ENCODE measurements at regions not wholly inside any gene's neighbourhood (a gene's known extent, or its start where the extent isn't known, plus 50 kb on each side); places are given as distances from the start of the nearest gene placed in this dataset.

- DNase-seq, result no peak
Measured at GRCh38 chr3:83514130-83514914, 1444.5 kb upstream of the CADM2 start.

DNA sequence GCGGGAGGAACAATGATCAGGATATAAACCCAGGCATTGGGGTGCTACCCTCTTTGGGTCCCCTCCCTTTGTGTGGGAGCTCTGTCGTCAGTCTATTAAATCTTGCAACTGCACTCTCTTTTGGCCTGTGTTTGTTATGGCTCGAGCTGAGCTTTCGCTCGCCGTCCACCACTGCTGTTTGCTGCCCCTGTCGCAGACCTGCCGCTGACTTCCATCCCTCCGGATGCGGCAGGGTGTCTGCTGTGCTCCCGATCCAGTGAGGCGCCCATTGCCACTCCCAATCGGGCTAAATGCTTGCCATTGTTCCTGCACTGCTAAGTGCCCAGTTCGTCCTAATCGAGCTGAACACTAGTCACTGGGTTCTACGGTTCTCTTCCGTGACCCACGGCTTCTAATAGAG lies 1443.7 kb upstream of the CADM2 start:
- no peak for DNase-seq

DNA sequence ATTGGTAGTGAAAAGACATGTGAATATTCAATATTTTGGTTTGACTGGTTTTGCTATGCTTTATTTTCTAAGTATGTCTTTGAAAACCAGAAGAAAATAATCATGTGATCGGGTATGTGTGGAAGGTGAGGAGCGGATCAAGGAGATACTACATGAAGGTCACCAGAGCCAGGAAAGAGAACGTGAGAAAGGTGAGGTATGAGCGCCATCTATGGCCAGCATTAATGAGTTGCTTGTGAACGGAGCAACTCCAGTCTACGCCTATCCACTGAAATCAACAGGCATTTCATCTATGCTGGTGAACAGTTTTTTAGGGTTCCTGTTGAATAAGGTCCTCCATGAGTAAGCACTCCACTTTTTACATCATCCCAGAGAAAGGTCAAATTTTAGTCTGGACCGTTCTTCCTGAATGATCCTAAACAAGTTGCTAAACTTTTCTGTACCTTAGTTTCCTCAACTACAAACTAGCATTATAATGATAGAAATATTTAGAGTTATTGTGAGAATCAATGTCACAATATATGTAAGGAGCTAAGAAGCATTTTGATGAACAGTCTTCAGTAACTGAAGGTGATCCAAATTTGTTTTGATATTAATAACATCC lies 1435.2 kb upstream of the CADM2 start:
- peak in 1 of 2 donors; percentile 9 for DNase-seq

- no peak for DNase-seq
Measured at GRCh38 chr3:83524901-83525300, 1433.9 kb upstream of the CADM2 start.

- DNase-seq, result no peak
Measured at GRCh38 chr3:83559082-83559481, 1399.7 kb upstream of the CADM2 start.

- DNase-seq, result no peak
Measured at GRCh38 chr3:83567935-83568334, 1390.9 kb upstream of the CADM2 start.

DNA sequence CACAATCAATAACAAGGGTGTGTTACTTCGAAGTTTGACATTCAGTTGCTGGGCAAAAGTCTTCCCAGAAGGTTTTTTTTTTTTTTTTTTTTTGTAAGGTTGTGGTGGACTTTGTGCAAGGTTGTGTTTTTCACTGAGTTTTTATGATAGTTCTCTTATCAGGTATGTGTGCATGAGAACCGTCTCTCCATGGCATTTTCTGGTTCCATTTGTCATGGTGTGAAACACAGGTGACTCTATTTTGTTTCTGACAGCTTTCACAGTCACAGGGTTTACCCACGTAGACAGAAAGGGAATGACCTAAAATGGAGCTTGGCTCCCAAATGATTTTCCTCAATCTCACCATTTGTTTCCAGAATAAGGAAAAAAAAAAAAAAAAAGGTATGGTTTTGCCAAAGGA lies 1377.2 kb upstream of the CADM2 start:
- DNase-seq, result no peak

DNA sequence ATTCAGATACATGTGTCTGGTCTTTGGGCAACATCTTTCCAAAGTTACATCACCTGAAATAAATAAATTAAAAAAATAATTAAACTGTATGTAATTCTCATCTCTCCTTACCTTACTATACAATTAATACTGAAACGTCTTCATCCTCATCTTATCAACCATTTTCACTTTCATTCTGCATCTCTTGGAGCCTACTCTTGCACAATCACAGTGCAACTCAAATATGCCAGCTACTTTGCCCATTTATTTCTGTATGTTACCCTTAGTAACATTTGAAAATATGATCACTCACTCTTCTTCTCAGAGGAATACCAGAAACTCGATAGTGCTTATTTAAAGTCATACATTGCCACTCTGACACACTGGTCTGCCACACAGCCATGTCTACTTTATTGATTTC lies 1357.1 kb upstream of the CADM2 start:
- DNase-seq, result no peak

DNA sequence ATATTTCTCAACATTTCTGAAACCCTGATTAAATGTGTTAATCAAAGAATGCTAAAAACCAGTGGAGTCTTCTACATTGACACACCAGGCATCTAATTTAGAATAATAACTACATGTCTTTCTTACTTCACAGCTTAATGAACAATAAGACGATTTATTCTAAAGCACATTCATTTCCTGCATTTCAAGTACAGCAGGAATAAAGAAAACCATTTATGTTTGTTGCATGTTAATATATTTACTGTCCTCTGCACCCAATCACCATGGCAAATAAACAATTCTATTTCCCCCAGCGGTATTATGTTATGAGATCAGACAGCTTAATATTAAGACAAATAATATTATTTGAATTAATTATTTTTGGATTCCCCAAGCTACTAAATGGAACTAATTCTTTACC lies 1336.3 kb upstream of the CADM2 start:
- DNase-seq, result no peak

GRCh38 chr3:83625261-83625660 lies 1333.5 kb upstream of the CADM2 start:
- DNase-seq, result no peak

DNA sequence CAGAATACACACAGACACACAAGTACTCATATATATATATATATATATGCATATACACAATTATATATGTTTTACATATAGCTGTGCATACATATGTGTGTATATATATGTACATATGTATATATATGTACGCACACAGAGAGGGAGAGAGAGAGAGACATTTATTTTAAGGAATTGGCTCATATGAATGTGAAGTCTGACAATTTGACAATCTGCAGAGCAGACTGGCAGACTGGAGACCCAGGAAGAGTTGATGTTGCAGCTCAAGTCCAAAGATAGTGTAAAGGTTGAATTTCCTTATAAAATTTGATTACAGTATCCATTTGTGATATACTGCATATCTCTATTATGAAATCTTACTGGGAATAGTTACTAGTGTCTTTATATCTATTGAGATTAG lies 1330.3 kb upstream of the CADM2 start:
- no peak for DNase-seq

- no peak for DNase-seq
Measured at GRCh38 chr3:83632526-83632925, 1326.3 kb upstream of the CADM2 start.

- DNase-seq, result no peak
Measured at GRCh38 chr3:83633758-83634157, 1325.0 kb upstream of the CADM2 start.

DNA sequence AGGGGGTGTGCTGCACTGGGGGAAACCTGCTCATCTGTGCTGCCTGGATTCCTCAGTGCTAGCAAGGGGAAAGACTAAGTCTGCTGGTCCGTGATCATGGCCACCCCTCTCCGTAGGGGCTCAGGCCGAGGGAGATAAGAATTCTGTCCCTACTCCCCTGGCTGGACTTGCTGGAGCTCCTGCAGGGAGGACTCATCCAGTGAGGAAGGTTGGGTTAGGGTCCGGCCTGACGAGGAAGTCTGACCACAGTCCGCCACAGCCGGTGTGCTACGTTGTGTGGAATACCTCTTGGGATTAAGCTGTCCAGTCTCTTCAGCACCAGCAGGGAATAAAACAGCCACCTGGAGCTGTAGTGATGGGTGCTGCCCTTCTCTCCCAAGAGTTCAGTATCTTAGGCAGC lies 1309.1 kb upstream of the CADM2 start:
- no peak for DNase-seq

DNA sequence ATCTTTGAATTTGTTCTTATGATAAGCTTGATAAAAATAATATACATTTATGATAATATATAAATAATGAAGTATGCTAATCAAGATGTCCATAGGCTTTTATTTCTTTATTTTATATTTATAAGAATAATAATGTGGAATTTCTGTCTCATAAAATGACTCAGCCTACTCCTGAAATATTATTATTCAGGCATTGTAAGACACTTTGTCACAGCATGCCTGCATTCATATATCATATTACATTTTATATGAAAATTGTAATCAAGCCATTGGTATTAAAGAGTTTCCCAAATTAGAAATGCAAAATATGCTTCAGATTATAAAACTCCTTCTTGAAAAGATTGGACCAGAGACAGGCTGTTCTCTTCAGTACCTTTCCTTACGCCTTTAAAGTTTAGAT lies 1303.7 kb upstream of the CADM2 start:
- DNase-seq, result no peak

DNA sequence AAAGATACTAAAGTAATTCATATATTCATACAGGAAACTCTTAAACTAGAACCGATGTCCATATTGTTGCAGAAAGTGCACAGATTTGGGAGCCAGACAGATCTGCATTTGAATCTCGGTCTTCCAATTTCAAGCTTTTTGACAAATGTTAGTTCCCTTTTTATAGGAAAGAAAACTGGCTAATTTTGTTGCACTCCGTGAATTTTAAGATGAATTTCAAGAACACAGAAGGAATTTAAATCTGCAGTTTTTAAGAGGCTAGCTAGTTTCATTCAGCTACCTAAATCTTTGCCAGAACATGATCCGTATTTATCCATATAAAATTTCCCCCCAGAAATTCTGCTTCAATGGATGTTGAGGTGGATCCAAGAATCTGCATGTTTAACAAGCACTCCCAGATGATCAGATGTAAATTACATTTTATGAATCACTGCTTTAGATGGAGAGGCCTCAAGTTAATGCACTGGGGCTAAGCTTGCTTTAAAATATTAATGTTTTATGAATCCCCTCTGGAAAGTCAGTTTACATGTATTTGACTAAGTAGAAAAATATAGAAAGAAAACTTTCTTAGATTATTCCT lies 1296.3 kb upstream of the CADM2 start:
- DNase-seq, result no peak

DNA sequence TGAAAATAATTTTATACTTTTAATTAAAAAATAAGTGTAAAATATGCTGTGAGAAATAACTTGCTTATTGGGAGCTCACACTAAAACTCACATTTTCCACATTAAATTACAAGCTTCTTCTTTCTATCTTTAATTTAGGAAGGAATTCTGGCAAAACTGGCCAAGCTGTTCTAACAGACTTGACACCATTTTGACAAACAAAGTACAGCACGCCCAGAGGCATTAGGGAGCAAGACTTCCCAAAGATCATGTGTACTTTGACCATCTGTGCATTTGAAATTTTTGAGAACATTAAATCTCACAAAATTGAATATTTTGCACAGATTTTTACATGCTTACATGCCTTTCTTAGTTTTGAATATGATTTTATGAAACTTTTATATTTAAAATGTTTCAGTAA lies 1288.4 kb upstream of the CADM2 start:
- DNase-seq, result no peak

- DNase-seq, result no peak
Measured at GRCh38 chr3:83683937-83684598, 1274.7 kb upstream of the CADM2 start.

GRCh38 chr3:83706669-83707068 lies 1252.1 kb upstream of the CADM2 start:
- no peak for DNase-seq

- no peak for DNase-seq
Measured at GRCh38 chr3:83715307-83715706, 1243.5 kb upstream of the CADM2 start.

GRCh38 chr3:83729576-83729975 lies 1229.2 kb upstream of the CADM2 start:
- no peak for DNase-seq

- DNase-seq, result no peak
Measured at GRCh38 chr3:83734656-83735055, 1224.1 kb upstream of the CADM2 start.

GRCh38 chr3:83738202-83738601 lies 1220.6 kb upstream of the CADM2 start:
- DNase-seq, result no peak

GRCh38 chr3:83740504-83740903 lies 1218.3 kb upstream of the CADM2 start:
- DNase-seq, result no peak
